GM19240 (cell line): ENCODE measurements at regions not wholly inside any gene's neighbourhood (a gene's known extent, or its start where the extent isn't known, plus 50 kb on each side); places are given as distances from the start of the nearest gene placed in this dataset.
"Not testable (repeated sequence)": the region's sequence is repeated elsewhere in the genome, so short reads cannot be mapped to it uniquely, and the experiment has no call there.

ENCODE experiments used
- DNase-seq: peaks from one replicate; pipeline ENCODE4 v3.0.0; 2011; ENCODE audit warnings: low spot score; ENCODE audit not compliant: insufficient read length

DNA sequence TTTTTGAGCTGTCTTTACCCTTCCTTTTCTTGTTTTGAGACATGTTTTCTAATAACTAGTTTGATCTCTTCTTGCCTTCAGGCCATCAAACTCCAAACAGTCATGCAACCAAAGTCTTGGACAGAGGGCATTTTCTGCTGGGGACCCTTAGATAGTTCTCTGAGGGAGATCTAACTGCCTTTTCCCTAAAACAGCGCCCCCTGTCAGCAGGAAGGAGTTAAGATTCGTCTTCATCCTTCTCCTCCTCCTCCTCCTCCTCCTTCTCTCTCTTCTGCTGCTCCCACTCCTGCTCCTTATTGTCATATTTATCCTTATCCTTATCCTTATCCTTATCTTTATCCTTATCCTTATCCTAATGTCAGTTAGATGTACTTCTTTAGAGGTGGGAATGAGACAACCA lies 417.2 kb downstream of the TRAM1L1 start:
- DNase-seq: no peak

DNA sequence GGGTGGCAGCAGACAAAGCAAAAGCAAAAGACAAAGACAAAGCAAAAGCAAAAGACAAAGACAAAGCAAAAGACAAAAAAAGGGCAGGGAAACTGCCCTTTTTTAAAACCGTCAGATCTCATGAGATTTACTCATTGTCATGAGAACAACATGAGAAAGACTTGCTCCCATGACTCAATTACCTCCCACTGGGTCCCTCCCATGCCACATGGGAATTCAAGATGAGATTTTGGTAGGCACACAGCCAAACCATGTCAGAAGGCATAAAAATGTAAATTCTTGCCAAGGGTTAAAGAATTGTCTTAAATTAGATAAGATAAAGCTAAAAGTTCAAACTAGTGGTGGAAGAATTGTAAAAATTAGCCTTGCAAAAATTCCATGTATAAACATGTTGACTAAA lies 419.7 kb downstream of the TRAM1L1 start:
- DNase-seq: no peak

DNA sequence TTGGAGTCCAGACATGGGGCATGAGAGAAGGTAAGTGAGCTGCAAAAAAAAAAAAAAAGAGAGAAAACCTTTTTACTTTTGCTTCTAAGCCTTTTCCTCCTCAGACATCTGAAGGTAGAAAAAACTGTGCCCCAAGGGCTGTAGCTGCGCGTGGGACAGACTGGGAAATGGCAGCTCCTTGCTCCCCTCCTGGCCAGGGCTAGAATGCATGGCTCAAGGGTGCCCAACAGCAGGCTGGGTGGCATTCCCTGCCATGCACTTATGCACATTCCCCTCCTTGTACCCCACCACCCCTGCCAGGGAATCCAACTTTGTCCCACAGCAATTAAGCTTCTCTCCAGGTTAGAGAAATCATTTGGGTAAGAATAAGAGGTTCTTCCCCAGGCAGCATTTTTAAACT lies 421.2 kb downstream of the TRAM1L1 start:
- no peak for DNase-seq

DNA sequence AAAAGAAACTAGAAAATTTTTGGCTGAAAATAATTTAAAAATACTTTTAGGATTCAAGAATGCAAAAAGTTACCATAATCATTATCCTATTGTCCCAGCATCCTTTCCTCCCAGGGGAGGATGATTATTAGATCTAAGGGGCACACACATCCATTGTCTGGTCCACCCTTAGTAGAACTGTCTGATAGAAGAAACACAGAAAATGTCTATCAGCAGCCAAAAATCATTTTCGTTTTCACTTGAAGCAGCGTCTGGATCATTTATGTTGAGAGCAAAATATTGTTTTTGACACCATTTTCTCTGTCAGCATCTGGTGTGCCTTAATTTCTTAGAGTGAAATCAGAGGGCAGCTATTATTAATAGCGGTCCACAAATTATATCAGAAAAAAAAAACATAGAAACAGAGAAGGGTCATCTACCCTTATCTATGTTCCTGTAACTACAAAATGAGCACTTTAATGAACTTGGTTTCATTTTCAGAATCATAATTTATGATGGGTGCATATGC lies 446.3 kb downstream of the TRAM1L1 start:
- no peak for DNase-seq

DNA sequence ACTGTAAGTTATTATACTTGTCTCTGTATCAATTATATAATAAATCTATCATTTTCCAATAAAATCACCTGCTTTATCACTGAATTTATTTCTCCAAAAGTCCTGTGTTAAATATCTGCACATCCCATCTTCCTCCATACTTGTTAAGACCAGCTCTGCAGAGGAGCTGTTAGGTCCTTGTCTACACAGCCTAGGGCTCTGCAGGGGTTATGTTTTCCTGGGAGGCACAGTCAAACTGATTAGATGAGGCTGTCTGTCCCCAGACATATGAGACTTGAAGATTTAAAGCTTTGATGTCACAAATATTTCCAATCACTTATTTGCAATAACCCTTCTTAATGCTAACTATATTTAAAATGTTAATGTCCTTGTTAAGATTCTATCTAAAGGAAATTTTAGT lies 446.8 kb downstream of the TRAM1L1 start:
- DNase-seq: no peak

DNA sequence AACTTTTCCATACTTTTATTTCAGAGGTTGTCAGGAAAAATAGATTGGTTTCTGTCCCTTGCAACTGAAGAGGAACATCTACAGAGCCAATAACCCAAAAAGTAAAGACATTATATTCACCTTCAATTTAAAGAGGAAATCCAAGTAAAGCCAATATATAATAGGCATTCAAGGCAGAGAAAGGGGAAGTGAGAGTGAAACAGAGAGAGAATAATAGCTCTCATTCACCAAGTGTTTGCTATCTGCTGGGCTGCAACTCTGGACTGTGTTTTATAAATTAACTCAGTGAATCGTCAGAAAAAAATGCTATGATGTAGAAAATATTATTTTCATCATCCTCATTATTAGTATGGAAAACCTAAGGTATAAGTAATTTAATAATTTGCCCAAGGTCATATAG lies 448.5 kb downstream of the TRAM1L1 start:
- DNase-seq: no peak

DNA sequence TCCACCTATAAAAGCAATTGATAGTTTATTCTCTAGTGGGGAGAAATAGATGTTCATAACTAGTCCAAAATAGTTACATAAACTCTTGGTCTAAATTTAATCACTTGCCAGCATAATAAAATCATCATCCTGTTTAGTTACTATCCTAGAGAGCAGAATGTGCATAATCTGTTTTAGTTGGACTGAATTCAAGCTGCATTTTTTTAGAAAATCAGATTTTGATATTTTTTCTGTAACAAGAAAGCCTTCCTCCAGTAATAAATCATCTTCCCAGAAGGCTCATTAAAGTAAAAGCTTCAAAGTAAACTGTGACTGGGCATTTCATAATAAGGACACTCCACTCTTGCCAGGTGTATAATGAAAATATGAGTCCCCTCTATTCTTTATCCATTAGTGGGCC lies 453.1 kb downstream of the TRAM1L1 start:
- DNase-seq: no peak

DNA sequence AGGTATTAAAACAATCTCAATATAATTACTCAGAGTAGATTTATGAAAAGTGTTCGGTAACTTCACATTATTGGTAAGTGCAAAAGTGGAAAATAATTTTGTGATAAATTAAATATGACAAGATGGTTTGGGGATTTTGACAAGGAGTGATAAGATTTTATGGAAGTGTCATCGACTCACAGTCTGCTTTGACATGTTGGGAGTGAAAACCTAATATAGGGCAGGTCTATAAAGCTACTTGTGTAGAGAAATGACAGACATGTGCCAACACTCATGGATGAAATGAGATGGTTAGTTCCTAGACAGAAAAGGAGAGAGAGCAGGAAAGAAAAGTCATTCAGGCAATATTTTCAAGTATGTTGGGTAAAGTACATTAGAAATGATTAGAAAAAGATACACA lies 456.8 kb downstream of the TRAM1L1 start:
- DNase-seq: no peak

DNA sequence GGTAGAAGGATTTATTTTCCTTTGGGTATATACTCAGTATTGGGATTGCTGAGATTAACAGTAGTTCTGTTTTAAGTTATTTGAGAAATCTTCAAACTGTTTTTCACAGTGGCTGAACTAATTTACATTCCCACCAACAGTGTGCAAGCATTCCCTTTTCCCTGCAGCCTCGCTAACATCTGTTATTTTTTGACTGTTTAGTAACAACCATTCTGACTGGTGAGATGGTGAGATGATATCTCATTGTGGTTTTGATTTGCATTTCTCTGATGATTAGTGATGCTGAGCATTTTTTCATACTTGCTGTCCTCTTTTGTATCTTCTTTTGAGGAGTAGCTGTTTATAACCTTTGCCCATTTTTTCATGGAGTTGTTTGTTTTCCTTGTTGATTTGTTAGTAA lies 457.8 kb downstream of the TRAM1L1 start:
- no peak for DNase-seq

DNA sequence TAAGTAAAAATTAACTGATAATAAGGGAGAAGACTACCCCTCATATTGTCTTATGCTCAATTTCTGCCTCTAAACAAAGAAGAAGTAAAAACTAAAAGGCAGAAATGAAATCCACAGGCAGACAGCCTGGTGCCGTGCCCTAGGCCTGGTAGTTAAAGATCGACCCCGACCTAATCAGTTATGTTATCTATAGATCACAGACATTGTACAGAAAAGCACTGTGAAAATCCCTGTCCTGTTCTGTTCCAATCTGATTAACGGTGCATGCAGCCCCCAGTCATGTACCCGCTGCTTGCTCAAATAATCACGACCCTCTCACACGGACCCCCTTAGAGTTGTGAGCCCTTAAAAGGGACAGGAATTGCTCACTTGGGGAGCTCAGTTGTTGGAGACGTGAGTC lies 465.9 kb downstream of the TRAM1L1 start:
- DNase-seq: not testable (repeated sequence)

DNA sequence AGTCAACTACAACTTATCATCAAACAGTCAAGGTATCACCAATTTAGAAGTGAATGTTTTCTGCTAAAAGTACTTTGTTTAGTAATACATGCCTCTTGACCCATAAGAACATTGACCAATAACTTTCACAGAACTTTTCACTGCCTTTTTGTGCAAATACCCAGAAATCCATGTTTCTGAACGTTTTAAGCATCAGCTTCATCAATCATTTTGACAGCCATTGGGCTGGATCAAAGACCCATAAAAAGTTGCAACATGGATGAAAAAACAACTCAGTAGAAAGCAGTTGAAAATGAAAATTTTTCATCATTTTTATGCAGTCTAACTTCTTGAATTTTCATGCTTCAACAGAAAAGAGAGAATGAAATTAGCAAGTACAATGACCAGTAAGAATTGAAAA lies 466.7 kb downstream of the TRAM1L1 start:
- no peak for DNase-seq

DNA sequence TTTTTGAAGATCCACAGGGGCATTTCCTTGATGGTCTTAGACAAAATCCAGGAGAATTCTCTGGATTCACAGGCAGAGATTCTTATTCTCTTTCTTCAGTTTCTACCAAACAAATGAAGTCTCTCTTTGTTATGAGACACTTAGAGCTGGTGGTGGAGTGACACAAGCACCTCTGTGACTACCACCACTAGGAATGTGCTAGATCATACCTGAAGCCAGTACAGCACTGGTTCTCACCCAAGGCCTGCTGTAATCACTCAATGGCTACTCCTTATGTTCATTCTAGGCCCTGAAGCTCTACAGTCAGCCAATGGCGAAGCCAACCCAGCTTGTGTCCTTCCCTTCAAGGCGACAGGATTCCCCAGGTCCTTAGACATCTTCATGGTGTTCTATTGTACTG lies 482.3 kb downstream of the TRAM1L1 start:
- DNase-seq: no peak

DNA sequence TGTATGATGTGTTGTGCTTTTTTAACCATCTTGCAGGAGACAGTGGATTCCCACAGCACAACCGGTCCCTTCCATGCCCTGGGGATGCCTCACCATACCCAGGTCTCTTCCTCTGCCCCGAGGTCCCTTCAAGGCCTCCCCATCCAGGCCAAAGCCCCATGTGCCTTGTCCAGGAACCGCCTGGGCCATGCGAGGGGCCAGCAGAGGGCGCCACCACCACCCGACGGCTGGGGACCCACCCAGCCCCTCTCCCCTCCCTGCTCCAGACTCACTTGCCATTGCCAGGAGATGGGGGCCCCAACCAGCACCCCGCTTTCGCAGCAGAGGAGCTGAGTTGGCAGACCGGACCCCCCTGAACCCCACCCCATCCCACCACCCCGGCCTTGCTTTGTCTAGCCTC lies 485.5 kb downstream of the TRAM1L1 start:
- no peak for DNase-seq

DNA sequence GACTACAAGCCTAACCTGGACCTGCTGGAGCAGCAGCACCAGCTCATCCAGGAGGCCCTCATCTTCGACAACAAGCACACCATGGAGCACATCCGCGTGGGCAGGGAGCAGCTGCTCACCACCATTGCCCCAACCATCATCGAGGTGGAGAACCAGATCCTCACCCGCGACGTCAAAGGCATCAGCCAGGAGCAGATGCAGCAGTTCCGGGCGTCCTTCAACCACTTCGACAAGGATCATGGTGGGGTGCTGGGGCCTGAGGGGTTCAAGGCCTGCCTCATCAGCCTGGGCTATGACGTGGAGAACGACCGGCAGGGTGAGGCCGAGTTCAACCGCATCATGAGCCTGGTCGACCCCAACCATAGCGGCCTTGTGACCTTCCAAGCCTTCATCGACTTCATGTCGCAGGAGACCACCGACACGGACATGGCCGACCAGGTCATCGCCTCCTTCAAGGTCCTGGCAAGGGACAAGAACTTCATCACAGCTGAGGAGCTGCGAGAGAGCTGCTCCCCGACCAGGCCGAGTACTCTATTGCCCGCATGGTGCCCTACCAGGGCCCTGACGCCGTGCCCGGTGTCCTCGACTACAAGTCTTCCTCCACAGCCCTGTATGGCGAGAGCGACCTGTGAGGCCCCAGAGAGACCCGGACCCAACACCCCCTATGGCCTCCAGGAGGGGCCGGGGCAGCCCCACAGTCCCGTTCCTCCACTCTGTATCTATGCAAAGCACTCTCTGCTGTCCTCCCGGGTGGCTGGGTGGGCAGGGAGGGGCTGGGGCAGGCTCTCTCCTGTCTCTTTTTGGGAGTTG lies 486.2 kb downstream of the TRAM1L1 start:
- no peak for DNase-seq

DNA sequence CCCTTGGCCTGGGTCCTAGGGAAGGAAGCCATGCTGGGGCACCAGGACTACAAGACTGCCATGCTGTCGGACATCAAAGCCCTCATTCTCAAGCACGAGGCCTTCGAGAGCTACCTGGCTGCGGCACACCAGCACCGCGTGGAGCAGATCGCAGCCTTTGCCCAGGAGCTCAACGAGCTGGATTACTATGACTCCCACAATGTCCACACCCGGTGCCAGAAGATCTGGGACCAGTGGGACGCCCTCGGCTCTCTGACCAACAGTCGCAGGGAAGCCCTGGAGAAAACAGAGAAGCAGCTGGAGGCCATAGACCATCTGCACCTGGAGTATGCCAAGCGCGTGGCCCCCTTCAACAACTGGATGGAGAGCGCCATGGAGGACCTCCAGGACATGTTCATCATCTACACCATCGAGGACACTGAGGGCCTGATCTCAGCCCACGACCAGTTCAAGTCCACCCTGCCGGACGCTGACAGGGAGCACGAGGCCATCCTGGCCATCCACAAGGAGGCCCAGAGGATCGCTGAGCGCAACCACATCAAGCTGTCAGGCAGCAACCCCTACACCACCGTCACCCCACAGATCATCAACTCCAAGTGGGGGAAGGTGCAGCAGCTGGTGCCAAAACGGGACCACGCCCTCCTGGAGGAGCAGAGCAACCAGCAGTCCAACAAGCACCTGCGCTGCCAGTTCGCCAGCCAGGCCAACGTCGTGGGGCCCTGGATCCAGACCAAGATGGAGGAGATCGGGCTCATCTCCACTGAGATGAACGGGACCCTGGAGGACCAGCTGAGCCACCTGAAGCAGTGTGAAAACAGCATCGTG lies 487.0 kb downstream of the TRAM1L1 start:
- DNase-seq: no peak

DNA sequence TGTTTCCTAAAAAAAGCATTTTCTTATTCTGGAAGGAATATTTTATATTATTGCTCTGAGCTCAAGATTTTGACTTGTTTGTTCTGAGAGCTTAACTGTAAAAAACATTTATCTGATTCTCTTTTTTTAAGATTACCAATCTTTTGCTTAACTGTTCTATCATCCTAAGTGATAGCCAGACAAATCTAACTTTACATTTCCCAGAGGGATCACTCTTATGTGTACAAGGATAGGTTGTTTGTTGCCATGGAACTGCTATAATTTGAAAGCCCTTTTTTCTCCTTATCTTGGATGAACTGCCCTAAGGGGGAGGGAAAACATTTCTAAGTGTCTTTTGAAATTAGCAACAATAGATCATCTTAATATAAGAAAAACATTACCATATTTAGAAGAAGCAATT lies 494.7 kb downstream of the TRAM1L1 start:
- no peak for DNase-seq

DNA sequence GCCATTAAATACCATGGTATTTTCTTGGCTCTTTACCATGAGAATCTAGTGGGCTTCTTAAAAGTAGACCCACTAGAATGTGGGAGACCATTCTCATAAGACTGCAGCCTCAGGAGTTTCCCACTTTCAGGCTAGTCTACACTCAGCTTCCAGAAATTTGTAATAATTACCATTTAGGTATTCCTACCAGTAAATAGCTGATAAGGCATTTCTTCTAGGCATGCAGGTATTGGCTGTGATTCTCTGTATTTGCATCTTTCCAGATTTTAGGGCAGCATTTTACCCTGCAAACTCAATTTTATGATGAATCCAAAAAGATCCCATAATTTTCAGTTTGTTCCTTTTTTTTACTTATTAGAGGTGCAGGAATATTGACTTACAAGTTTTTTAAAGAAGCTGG lies 496.6 kb downstream of the TRAM1L1 start:
- DNase-seq: no peak

DNA sequence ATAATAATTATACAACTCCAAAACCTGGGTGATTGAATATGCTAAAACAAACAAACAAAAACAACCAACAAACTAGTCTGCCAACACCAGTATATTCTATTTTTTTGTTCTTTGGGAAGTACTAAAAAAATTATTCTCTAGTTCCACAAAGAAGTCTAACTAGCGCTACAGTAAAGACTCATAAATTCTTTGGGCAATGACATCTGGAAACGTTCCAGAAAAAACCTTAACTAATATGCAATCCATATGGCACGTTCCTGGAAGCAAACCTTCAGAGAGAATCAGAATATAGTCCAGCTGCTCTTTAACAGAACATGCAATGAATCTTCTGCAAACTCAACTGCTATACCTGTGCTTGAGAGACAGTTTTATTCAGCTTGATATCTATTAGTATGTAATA lies 500.1 kb downstream of the TRAM1L1 start:
- DNase-seq: no peak

DNA sequence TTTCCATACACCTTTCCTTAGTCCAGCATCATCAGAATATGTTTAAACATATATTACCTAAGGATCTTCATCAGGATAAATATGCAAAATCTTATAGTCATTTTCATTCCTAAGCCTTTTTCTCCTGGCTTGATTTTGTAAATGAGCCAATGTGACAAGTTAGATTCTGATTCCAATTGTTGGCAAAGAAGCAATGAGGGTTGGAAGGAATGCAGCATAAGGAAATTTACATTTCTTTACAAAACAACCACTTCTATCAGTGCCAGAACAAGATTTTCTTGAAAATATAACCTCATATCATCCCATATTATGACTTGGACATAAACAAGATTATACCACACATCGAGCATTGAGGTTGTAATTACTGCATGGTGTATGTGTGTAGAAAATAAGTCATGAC lies 508.1 kb downstream of the TRAM1L1 start:
- DNase-seq: no peak

DNA sequence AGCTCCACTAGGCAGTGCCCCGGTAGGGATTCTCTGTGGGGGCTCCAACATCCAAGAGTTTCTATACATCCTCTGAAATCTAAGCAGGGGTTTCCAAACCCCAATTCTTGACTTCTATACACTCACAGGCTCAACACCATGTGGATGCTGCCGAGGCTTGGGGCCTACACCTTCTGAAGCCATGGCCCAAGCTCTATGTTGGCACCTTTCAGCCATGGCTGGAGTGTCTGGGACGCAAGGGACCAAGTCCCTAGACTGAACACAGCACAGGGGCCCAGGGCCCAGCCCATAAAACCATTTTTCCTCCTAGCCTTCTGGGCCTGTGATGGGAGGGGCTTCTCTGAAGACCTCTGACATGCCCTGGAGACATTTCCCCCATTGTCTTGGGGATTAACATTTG lies 511.8 kb downstream of the TRAM1L1 start:
- DNase-seq: no peak

DNA sequence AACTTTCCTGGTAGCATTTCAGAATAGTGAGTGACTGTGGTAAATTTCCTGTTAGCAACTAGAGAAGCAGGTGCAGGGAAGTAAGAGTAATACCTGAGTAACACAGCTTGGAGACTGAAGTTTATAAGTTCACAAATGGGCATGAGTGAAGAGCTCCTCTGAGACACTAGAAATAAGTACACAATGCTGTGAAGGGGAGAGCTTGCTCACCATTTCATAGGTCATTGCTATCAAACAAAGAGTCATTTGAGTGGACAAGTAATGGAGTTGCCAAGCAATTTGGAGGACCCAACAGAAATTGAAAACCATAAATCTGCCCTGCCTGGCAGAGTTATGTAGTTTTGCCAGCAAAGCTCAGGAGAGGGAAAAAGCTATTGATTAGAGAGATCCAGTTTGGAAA lies 523.6 kb downstream of the TRAM1L1 start:
- DNase-seq: no peak

DNA sequence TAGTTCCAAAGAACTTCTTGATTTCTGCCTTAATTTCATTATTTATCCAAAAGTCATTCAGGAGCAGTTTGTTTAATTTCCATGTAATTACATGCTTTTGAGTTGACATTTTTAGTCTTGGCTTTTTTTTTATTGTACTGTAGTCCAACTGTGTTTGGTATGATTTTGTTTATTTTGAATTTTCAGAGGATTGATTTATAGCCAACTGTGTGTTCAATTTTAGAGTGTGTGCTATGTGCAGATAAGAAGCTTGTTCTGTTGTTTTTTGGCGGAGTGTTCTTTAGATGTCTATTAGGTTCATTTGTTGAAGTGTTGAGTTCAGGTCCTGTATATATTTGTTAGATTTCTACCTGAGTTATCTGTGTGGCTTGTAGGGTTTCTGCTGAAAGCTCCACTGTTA lies 533.6 kb downstream of the TRAM1L1 start:
- no peak for DNase-seq

DNA sequence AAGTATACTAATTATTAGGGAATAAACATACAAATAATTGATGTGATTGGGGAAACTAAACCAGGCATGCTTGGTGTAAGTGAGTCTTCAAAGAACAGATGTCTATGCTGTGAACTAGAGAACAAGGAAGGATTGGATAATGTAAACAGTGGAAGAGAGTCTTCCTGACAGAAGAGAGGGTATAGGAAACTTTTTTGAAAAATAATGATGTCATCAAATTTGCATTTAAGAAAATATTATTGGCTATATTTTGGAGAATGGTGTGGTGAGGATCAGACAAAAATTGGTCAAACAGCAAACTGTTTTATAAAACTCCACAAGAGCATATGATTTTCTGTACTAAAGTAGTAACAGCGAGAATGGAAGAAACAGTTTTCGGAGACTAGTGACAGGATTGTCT lies 537.7 kb downstream of the TRAM1L1 start:
- no peak for DNase-seq
